AG20443 (cell line): ENCODE measurements at regions not wholly inside any gene's neighbourhood (a gene's known extent, or its start where the extent isn't known, plus 50 kb on each side); places are given as distances from the start of the nearest gene placed in this dataset.
"Not testable (repeated sequence)": the region's sequence is repeated elsewhere in the genome, so short reads cannot be mapped to it uniquely, and the experiment has no call there.

Experiments
- DNase-seq: peaks from one replicate; pipeline ENCODE4 v3.0.0; 2012; ENCODE audit warnings: low spot score, mixed read lengths

DNA sequence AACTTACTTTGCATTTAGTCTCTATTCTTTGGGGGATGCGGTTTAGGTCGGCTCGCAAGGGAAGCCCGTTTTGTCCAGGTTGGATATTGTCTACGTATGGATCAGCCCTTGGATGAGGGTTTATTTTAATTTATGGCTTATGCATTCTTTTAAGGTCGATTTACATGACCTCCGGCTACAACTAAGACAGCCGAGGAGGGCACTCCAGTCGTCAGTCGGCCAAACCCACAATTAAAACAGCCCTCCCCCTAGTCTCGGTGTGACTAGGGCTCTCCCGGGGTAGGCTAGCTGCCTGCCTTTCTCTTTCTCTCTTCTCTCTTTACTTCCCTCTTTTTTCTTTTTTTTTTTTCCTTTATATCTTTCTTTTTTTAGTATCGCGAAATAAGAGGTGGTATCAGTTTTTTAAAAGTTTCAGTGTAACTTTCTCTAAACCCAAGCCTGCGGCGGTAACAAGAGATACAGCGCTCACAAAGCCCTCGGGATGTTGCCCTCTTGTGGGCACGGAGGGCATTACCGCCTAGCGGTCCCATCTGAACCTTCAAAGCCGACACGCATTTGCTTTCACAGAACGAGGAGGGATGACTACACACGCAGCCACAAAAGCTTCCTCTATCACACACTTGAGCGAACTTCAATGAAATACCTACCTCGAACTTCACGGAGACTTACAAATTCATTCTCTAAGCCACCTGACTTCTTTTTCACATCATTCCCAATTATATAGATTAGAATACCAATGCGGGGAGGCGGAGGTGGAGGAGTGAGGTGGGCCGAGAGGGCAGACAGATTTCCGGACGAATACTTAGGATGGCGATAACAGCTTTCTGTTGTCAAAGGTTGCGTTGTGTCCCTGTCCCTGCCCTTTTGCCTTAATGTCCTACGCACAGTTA, 132.3 kb upstream of the C11orf58 start:
- peak; percentile 90 for DNase-seq

DNA sequence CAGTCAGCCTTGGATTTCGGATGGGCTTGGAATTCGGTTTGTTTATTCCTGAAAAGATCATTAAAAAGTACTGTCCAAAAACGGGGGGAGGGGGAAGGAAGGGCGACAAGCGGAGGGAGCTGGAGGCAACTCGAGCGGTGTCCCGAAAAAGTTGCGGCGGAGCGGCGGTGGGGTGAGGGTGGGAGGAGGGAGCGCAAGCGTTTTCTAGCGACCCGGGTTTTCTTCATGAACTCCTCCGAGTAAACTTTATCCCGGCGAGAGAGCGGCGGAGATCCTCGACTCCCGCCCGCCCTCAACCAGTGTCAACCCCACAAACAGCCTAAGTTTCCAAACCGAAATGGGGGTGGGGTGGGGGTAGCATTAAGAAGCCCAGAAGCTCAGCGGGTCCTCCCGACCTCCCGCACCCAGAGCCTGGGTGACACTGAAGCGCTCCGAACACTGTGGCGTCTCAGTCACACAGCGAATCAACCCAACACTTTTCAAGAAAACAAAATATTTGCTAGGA, 133.0 kb upstream of the C11orf58 start:
- peak; percentile 21 for DNase-seq

DNA sequence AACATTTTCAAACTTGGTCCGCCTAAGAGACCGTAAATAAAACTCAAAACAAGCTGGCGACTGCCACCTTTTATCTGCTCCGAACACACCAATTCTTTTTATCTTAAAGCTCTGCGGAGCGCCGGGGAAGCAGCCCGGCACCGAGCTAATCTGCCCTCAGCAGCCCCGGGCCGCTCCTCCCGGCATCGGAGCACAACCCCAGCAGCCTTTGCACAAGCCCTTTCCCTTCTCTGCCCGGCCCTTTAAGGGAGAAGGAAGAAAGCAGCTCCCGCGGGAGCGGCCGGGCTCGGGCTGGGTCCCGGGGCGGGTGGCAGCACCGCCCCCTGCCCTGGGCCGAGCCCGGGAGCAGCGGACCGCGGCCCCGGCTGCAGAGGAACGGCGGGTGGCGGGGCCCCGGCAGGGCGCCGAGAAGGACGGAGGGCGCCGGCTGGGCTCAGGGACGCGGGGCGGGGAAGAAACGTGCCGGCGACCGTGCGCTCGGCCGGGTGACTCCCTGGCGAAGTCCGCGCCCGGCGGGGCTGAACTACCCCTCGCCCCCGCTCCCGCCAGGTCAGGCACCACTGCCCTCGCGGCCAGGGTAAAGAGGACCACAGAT, 133.6 kb upstream of the C11orf58 start:
- peak; percentile 57 for DNase-seq

DNA sequence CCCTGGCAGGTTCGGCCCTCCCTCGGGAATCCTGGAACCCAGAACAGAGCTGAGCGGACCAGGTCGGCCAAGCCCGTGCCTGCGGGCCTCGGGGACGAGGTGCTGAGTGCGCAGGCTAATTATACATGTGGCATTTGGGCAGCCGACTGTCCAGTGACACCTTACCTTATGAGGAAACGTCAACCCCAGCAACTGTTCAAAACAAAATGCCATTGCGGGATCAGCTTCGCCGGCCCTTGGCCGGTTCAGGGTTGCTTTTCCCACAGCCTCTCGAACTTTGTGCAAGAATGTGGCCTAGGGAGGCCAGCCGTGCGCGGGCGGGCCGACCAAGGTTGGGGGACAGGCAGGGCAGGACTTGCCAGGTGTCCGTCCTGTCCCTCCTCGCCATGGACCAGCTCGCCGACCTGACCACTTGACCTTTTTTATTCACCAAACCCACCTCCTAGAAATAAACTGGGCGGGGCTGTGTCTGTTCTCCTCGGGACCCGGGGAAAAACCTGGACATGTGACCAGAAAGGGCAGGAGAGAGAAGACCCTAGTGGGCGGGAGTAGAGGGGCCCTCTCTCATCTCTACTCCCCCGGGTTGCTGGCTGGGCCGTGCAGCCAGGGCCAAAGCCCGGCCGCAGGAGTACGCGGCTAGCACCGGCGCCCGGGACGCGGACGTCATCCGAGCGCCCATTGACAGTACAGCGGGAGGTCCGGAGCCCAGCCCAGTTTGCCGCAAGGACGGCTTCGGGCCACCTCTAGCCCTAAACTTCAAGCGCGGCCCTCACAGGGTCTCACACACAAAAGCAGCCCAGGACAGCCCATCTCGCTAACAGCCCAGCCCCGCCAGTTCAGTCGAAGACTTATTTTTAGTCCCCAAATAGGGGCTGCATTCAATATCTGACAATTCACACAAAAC, 134.3 kb upstream of the C11orf58 start:
- peak; percentile 38 for DNase-seq

DNA sequence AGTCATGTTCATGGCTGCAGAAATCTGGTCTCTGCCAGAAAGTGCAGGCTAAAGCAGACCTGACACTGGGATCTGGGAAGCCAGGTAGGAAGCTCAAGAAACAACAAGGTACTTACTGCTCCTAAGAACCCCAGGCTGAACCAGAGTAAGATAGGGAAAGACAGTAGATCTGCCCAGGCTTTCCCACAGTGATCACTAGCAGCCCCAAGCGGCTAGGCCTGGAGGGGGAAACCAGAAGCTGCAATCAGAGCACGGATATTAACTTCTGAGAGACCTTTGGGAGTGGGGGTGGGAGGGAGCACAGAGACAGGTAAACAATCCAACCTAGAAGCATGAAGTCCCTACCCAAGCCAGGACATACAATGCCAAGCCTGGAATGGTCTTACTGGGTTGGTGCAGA, 135.2 kb upstream of the C11orf58 start:
- no peak for DNase-seq

DNA sequence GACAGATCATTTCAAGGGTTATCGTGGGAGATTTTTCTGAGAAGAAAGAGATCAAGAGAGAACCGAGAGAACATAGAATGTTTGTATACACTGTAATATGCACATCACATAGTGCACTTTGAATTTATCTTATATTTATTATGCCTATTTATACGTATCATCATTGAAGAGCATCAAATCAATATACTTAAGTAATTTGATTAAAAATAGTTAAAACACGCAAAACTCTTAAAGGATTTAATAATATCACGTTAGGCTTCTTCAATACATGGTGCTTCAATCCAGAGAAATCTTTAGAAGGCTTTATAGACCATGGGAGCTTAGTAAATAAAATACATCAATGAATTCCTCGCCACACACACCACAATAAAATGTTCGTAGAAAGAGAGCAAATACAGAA, 139.5 kb upstream of the C11orf58 start:
- DNase-seq = no peak

DNA sequence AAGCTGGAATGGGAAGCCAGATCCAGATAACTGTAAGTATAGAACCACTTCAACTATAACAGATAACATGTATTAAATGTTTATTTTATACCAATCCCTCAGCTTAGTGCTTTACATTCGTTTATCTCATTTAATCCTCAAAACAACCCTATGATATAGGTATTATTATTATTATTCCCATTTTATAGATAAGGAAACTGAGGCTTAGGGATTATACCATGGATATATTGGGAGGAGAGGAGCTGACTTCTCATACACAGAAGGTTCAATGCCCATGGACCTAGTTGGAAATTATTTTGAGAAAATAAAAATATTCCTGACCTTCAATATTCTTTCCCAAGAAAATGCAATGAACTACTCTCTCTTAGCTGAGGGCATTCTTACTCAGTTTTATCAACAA, 140.4 kb upstream of the C11orf58 start:
- DNase-seq = no peak

DNA sequence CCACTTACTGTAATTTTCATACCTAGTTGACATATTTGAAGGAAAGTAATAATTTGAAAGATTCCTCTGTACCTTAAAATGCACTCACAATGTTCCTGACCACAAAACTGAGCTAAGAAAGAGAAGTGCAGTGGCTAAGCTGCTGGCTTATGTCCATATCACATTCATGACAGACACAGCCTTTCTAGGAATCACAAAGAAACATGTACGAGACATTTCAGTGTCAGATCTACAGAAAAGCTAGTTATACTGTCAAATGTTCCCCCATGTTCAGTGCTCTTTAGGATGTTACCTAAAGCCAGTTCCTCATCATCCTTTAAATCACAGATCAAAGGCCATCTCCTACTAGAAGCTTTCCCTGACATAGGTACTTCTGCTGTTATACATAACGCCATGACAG, 142.2 kb upstream of the C11orf58 start:
- no peak for DNase-seq

DNA sequence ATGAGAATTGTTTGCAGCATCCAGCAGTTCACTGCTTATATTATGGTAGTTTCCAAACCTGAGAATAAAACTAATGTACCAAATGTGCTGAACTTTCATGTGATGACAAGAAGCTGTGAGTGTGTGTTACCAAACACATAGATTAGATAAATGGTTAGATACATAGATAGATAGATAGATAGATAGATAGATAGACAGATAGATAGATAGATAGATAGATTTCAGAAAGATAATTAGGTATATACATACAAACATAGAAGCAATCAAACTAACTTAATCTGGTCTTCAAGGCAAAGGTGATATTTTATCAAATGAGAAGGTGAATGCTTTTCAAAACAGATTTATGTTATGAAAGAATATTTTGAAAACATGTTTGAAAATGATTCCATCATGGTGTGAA, 147.3 kb upstream of the C11orf58 start:
- DNase-seq = no peak

DNA sequence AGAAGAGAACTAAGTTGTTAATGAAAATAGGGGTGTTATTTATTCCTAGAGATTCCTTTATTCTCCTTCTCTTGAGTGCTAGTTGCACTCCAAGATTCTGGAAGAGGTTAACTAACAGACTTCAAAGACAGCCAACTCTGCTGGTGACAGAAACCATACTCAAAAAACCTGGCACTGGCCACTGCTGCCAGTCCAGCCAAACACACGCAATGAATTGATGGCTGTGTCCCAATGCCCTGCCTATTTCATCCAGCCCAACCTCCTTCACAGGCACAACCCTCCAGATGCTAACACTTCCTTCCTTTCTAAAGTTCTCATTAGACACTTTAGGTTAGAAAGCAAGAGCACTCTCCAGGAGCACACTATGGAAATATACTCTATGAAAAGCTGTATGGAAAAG, 150.8 kb upstream of the C11orf58 start:
- no peak for DNase-seq

DNA sequence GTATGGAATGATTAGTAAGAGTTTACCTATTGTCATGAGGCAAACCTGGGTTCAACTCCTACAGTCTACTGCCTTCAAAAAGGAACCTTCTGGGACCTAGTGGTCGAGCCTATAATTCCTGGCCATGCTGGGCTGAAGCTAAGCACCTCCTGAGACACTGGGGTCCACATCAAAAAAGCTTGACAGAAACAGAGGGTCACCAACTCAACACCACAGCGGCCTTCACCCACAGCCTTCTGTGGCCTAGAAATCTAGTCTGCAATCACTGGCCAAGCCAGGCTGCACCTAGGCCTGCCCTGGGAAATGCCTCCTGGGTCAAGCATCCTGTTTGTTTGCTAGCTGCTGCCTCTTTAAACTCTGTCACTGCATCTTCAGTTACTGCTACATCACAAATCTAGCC, 153.9 kb upstream of the C11orf58 start:
- no peak for DNase-seq

DNA sequence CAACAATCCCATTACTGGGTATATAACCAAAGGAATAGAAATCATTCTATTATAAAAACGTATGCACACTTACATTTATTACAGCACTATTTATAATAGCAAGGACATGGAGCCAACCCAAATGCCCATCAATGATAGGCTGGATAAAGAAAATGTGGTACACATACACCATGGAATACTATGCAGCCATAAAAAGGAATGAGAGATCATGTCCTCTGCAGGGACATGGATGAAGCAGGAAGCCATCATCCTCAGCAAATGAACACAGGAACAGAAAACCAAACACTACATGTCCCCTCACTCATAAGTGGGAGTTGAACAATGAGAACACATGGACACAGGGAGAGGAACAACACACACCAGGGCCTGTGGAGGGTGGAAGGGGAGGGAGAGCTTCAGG, 157.4 kb upstream of the C11orf58 start:
- DNase-seq = not testable (repeated sequence)

DNA sequence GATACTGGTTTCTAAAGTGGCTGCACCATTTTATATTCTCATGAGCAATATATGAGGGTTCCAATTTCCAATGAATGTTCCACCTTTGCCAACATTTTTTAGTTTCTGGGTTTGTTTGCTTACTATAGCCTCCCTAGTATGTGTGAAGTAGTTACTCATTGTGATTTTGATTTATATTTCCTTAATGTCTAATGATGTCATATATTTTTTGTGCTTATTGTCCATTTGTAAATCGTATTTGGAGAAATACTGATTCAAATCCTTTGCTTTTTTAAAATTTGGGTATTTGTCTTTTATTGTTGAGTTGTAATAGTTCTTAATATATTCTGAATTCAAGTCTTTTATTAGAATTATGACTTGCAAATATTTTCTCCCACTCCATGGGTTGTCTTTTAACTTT, 161.0 kb upstream of the C11orf58 start:
- DNase-seq = no peak

DNA sequence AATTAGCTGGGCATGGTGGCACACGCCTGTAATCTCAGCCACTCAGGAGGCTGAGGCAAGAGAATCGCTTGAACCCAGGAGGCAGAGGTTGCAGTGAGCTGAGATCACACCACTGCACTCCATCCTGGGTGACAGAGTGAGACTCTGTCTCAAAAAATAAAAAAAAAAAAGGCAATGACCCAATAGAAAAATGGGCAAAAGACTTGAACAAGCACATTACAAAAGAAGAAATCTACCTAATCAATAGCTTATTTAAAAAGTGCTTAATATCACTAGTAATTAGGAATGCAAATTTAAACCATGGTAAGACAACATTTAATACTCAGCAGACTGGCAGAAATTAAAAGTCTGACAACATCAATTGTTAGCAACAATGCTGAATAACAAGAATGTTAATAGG, 163.6 kb upstream of the C11orf58 start:
- DNase-seq = not testable (repeated sequence)

DNA sequence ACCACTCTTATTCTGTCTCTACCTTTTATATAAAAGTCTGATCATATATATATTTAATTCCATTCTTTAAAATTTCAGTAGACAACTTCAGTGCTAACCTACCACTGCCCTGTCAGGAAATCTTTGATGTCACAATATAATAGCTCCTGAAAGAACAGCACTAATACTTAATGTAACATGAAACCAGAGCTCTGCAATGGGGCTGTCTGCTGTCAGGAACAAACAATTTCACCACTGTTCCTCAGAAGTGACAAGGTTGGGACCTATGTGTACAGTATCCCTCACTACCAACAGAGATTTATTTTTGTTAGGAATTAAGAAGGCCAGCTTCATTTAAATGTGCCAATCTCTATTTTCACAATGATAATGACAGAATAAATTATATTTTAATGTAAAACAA, 165.5 kb upstream of the C11orf58 start:
- DNase-seq = no peak

DNA sequence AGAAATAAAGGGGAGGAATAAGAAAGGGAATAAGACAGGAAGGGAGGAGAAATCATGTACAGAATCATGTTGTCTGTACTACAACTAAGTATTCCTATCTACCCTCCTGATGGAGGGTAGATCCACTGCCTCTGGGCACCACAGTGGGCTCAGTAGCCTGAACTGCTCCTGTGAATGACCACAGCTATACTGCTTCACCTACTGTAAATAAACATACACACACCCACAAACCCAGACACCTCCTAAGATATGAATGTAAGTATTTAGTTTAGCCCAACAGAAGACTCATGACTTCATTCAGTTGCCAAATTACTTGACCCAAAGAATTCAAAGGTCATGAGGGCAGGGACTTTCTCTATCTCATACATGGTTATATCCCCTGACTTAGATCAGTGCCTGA, 177.3 kb upstream of the C11orf58 start:
- DNase-seq = no peak

DNA sequence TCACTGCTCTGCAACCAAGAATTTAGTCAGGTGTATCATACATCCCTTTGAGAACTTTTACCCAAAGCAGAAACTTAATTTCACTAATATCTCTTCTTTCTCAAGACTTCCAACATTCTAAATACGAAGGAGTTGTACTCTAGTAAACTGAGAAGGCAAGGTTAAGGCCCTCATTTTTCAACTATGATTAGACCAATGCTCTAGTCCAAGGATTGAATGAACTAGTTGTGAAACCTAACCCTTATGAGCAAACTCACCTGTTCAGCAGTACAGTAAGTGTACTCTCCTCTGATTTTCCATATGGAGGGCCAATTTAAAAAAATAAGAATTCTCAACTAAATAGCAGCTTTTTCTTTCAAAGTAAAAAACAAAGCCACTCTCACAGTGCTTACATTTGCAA, 180.0 kb upstream of the C11orf58 start:
- DNase-seq = no peak

DNA sequence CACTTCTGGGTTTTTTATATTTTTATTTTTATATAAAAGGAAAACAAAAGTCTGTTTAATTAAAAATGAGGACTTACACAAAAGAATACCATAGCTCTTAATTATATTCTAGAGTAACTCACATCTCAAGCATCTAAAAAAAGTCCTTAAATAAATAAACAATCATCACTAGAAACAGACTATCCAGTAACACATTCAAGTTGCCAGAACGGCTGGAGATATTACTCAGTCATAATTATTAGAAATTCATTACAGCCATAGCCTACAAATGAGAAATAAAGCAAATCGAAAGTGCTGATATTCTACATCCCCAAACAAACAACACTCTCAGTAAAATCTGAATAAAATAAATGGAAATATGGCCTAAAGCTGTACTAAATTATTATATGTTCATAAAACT, 182.5 kb upstream of the C11orf58 start:
- no peak for DNase-seq

DNA sequence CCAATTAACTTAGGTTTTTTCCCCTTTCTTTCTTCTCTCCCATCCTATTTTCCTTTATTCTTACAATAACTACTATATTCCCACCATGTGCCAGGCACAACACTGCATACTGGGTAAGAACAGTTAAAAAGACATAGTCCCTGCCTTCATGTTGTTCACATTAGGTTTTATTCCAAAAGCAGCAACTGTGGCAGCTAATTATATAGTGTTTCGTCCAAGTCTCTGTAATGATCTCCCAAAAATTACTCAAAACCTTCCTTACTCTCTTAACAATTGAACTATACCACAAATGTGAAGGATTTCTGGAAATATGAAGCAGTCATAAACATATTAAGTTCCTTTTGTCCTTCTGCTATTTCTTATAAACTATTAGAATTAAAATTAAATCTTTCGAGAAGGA, 184.1 kb upstream of the C11orf58 start:
- no peak for DNase-seq

DNA sequence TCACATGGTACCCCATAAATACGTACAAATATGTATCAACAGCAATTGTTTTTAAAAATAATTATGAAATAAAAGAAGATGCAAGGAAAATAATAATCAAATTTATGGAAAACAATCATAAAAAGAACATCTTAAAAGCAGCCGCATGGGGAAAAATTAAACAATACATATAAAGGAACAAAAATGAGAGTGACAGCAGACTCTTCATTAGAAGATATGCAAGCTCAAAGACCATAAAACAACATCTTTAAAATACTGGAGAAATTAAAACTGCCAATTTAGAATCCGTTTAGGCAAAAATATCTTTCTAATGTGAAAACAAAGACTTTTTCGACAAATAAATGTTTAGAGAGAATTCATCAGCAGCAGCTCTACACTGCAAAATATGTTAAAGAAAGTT, 190.6 kb upstream of the C11orf58 start:
- DNase-seq = no peak

DNA sequence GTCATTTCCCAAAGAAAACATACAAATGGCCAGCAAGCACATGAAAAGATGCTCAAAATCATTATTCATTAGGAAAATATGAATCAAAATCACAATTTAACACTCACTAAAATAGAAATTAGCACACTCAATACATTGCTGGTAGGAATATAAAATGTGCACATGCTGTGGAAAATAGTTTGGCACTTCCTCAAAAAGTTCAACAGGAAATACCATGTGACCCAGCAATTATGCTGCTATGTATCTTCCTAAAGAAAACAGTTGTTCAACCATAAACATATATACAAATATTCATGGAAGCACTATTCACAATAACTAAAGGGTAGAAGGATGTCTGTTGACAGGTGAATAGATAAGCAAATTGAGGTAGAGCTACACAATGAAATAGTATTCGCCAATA, 187.3 kb upstream of the SOX6 start:
- no peak for DNase-seq

DNA sequence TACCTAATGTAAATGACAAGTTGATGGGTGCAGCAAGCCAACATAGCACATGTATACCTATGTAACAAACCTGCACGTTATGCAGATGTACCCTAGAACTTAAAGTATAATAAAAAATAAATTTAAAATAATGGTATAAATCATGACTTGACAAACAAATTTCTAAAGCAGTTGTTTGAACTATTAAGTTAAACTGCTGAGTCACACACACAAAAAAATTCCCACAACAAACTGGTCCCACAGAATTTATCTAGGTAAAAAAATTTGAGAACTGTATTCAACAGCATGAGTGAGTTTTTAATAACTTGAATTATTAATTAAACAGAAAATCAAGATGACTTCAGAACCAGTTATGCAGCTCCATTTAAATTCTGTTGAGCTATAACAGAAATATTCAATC, 186.0 kb upstream of the SOX6 start:
- no peak for DNase-seq

DNA sequence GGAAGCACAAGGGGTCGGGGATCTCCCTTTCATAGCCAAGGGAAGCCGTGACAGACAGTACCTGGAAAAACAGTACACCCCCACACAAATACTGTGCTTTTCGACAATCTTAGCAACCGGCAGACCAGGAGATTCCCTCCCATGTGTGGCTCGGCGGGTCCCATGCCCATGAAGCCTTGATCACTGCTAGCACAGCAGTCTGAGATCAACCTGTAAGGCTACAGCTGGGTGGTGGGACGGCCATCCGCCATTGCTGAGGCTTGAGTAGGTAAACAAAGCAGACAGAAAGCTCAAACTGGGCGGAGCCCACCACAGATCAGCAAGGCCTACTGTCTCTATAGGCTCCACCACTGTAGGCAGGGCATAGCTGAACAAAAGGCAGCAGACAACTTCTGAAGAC, 180.2 kb upstream of the SOX6 start:
- DNase-seq = no peak
